ENCODE measurements at regions not wholly inside any gene's neighbourhood (a gene's known extent, or its start where the extent isn't known, plus 50 kb on each side); places are given as distances from the start of the nearest gene placed in this dataset.
"Not testable (repeated sequence)": the region's sequence is repeated elsewhere in the genome, so short reads cannot be mapped to it uniquely, and the experiment has no call there.

- H3K36me3 ChIP-seq (ENCODE audit: control insufficient read depth, insufficient read depth, low read length); H3K27ac ChIP-seq (ENCODE audit: insufficient read depth, low read depth, low read length, poor library complexity, severe bottlenecking); H3K9me3 ChIP-seq (ENCODE audit: control insufficient read depth, low read length); H3K4me1 ChIP-seq (ENCODE audit: control insufficient read depth, insufficient read depth, low read length); H3K27me3 ChIP-seq (ENCODE audit: control insufficient read depth, insufficient read depth, low read length, poor library complexity, severe bottlenecking): not testable (repeated sequence)
- WGBS, 2 experiments, result 1 to 2% methylated on average over 11 to 23 of the region's 75 CpGs
- H3K4me3 ChIP-seq (ENCODE audit: insufficient read depth, low read depth, low read length), result peak overlapping the region; percentile 29
Measured at GRCh38 chr9:61330342-61331092, 140.7 kb downstream of the SPATA31A7 start.

GRCh38 chr9:61356936-61357335 lies 167.1 kb downstream of the SPATA31A7 start:
- H3K27me3 ChIP-seq (ENCODE audit: control insufficient read depth, insufficient read depth, low read length, poor library complexity, severe bottlenecking); H3K27ac ChIP-seq (ENCODE audit: insufficient read depth, low read depth, low read length, poor library complexity, severe bottlenecking); H3K36me3 ChIP-seq (ENCODE audit: control insufficient read depth, insufficient read depth, low read length); H3K9me3 ChIP-seq (ENCODE audit: control insufficient read depth, low read length); H3K4me3 ChIP-seq (ENCODE audit: insufficient read depth, low read depth, low read length); H3K4me1 ChIP-seq (ENCODE audit: control insufficient read depth, insufficient read depth, low read length): not testable (repeated sequence)
- WGBS, 2 experiments, result no CpG with 5 or more reads among the region's 6 CpGs

GRCh38 chr9:61374390-61374789 lies 184.6 kb downstream of the SPATA31A7 start:
- not testable (repeated sequence) for H3K27ac ChIP-seq (ENCODE audit: insufficient read depth, low read depth, low read length, poor library complexity, severe bottlenecking); H3K4me1 ChIP-seq (ENCODE audit: control insufficient read depth, insufficient read depth, low read length); H3K36me3 ChIP-seq (ENCODE audit: control insufficient read depth, insufficient read depth, low read length); H3K9me3 ChIP-seq (ENCODE audit: control insufficient read depth, low read length); H3K4me3 ChIP-seq (ENCODE audit: insufficient read depth, low read depth, low read length); H3K27me3 ChIP-seq (ENCODE audit: control insufficient read depth, insufficient read depth, low read length, poor library complexity, severe bottlenecking)
- no CpG with 5 or more reads among the region's 1 CpG for WGBS, 2 experiments

- not testable (repeated sequence) for H3K9me3 ChIP-seq (ENCODE audit: control insufficient read depth, low read length); H3K4me1 ChIP-seq (ENCODE audit: control insufficient read depth, insufficient read depth, low read length); H3K27ac ChIP-seq (ENCODE audit: insufficient read depth, low read depth, low read length, poor library complexity, severe bottlenecking); H3K36me3 ChIP-seq (ENCODE audit: control insufficient read depth, insufficient read depth, low read length); H3K4me3 ChIP-seq (ENCODE audit: insufficient read depth, low read depth, low read length); H3K27me3 ChIP-seq (ENCODE audit: control insufficient read depth, insufficient read depth, low read length, poor library complexity, severe bottlenecking)
- no CpG with 5 or more reads among the region's 4 CpGs for WGBS, 2 experiments
Measured at GRCh38 chr9:61376159-61376558, 186.3 kb downstream of the SPATA31A7 start.

GRCh38 chr9:61386035-61386815 lies 196.4 kb downstream of the SPATA31A7 start:
- not testable (repeated sequence) for H3K4me3 ChIP-seq (ENCODE audit: insufficient read depth, low read depth, low read length); H3K27me3 ChIP-seq (ENCODE audit: control insufficient read depth, insufficient read depth, low read length, poor library complexity, severe bottlenecking); H3K4me1 ChIP-seq (ENCODE audit: control insufficient read depth, insufficient read depth, low read length); H3K9me3 ChIP-seq (ENCODE audit: control insufficient read depth, low read length); H3K36me3 ChIP-seq (ENCODE audit: control insufficient read depth, insufficient read depth, low read length); H3K27ac ChIP-seq (ENCODE audit: insufficient read depth, low read depth, low read length, poor library complexity, severe bottlenecking)
- no CpG with 5 or more reads among the region's 11 CpGs for WGBS, 2 experiments

- not testable (repeated sequence) for H3K36me3 ChIP-seq (ENCODE audit: control insufficient read depth, insufficient read depth, low read length); H3K9me3 ChIP-seq (ENCODE audit: control insufficient read depth, low read length); H3K4me1 ChIP-seq (ENCODE audit: control insufficient read depth, insufficient read depth, low read length); H3K27me3 ChIP-seq (ENCODE audit: control insufficient read depth, insufficient read depth, low read length, poor library complexity, severe bottlenecking); H3K27ac ChIP-seq (ENCODE audit: insufficient read depth, low read depth, low read length, poor library complexity, severe bottlenecking); H3K4me3 ChIP-seq (ENCODE audit: insufficient read depth, low read depth, low read length)
Measured at GRCh38 chr9:61386816-61387102, 196.9 kb downstream of the SPATA31A7 start.

- H3K4me3 ChIP-seq (ENCODE audit: insufficient read depth, low read depth, low read length); H3K36me3 ChIP-seq (ENCODE audit: control insufficient read depth, insufficient read depth, low read length); H3K4me1 ChIP-seq (ENCODE audit: control insufficient read depth, insufficient read depth, low read length); H3K27me3 ChIP-seq (ENCODE audit: control insufficient read depth, insufficient read depth, low read length, poor library complexity, severe bottlenecking); H3K27ac ChIP-seq (ENCODE audit: insufficient read depth, low read depth, low read length, poor library complexity, severe bottlenecking); H3K9me3 ChIP-seq (ENCODE audit: control insufficient read depth, low read length): not testable (repeated sequence)
- WGBS, 2 experiments, result no CpG with 5 or more reads among the region's 1 CpG
Measured at GRCh38 chr9:61402692-61403091, 212.9 kb downstream of the SPATA31A7 start.

- H3K4me3 ChIP-seq (ENCODE audit: insufficient read depth, low read depth, low read length); H3K27me3 ChIP-seq (ENCODE audit: control insufficient read depth, insufficient read depth, low read length, poor library complexity, severe bottlenecking); H3K27ac ChIP-seq (ENCODE audit: insufficient read depth, low read depth, low read length, poor library complexity, severe bottlenecking); H3K9me3 ChIP-seq (ENCODE audit: control insufficient read depth, low read length); H3K36me3 ChIP-seq (ENCODE audit: control insufficient read depth, insufficient read depth, low read length); H3K4me1 ChIP-seq (ENCODE audit: control insufficient read depth, insufficient read depth, low read length): not testable (repeated sequence)
- whole genome bisulfite sequencing, 2 experiments, result 86% methylated on average over 8 of the region's 12 CpGs; no CpG with 5 or more reads in 1 of the 2 experiments
Measured at GRCh38 chr9:61411933-61412605, 222.2 kb downstream of the SPATA31A7 start.

GRCh38 chr9:61412738-61413137 lies 222.9 kb downstream of the SPATA31A7 start:
- not testable (repeated sequence) for H3K36me3 ChIP-seq (ENCODE audit: control insufficient read depth, insufficient read depth, low read length); H3K4me1 ChIP-seq (ENCODE audit: control insufficient read depth, insufficient read depth, low read length); H3K27me3 ChIP-seq (ENCODE audit: control insufficient read depth, insufficient read depth, low read length, poor library complexity, severe bottlenecking); H3K27ac ChIP-seq (ENCODE audit: insufficient read depth, low read depth, low read length, poor library complexity, severe bottlenecking); H3K9me3 ChIP-seq (ENCODE audit: control insufficient read depth, low read length); H3K4me3 ChIP-seq (ENCODE audit: insufficient read depth, low read depth, low read length)
- WGBS, 2 experiments, result no CpG with 5 or more reads among the region's 5 CpGs

GRCh38 chr9:61418174-61418573 lies 228.3 kb downstream of the SPATA31A7 start:
- H3K4me1 ChIP-seq (ENCODE audit: control insufficient read depth, insufficient read depth, low read length); H3K9me3 ChIP-seq (ENCODE audit: control insufficient read depth, low read length); H3K36me3 ChIP-seq (ENCODE audit: control insufficient read depth, insufficient read depth, low read length); H3K4me3 ChIP-seq (ENCODE audit: insufficient read depth, low read depth, low read length); H3K27me3 ChIP-seq (ENCODE audit: control insufficient read depth, insufficient read depth, low read length, poor library complexity, severe bottlenecking); H3K27ac ChIP-seq (ENCODE audit: insufficient read depth, low read depth, low read length, poor library complexity, severe bottlenecking): not testable (repeated sequence)

All from ectodermal cell (in vitro differentiated cells).